ENCODE measurements at regions not wholly inside any gene's neighbourhood (a gene's known extent, or its start where the extent isn't known, plus 50 kb on each side); places are given as distances from the start of the nearest gene placed in this dataset.

GRCh38 chr18:46209161-46209560, 105.0 kb downstream of the HAUS1 start:
- DNase-seq (ENCODE audit: low spot score in 2 of 2) = no peak
- Histone ChIP-seq H3K36me3 (no peaks in the 10 kb centered on the region), H3K27ac (no peak overlapping the region), H3K9me3 (no peaks in the 10 kb centered on the region), H3K27me3 (no peaks in the 10 kb centered on the region), H3K4me3 (no peak overlapping the region), H3K4me1 (peaks cover 0 to 28% (median 7%) of the 10 kb centered on the region in 4 donors)
- TF ChIP-seq CTCF (IDR thresholded peaks at IDR 0.05) (no peak), POLR2A (IDR thresholded peaks at IDR 0.05) (no peak), EP300 (IDR thresholded peaks at IDR 0.05) (no peak)

- TF ChIP-seq EP300 (IDR thresholded peaks at IDR 0.05) = no peak
- no peak for TF ChIP-seq CTCF (IDR thresholded peaks at IDR 0.05)
- TF ChIP-seq POLR2A (IDR thresholded peaks at IDR 0.05) = no peak
- 0 to 2% methylated on average over 1 of the region's 1 CpG for WGBS, 2 donors
- Histone ChIP-seq H3K4me3 (no peak overlapping the region), H3K27me3 (no peaks in the 10 kb centered on the region), H3K4me1 (peaks cover 0 to 30% (median 4%) of the 10 kb centered on the region in 4 donors), H3K9me3 (no peaks in the 10 kb centered on the region), H3K36me3 (peaks cover 0 to 11% (median 0%) of the 10 kb centered on the region in 3 donors), H3K27ac (no peak overlapping the region)
- no peak for DNase-seq (ENCODE audit: low spot score in 2 of 2)
Measured at GRCh38 chr18:46211816-46212215, 107.6 kb downstream of the HAUS1 start.

DNA sequence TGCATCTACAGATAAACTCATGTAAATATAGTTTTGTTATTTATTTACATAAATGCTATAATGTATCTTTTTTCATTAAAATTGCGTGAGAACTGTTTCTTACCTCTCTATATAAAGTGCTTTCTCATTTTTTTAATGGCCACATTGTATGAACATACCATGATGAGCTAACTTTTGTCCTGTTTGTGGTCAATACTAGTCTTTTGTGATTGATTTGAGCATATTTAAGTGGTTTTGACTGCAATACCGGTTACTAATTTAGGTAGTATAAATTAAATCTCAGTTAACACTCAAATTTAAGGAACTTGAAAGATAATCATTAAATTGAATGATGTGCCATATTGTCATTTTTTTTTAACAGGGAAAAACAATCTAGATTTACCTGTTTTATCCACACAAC, 108.2 kb downstream of the HAUS1 start:
- Histone ChIP-seq H3K27ac (no peak overlapping the region), H3K27me3 (no peaks in the 10 kb centered on the region), H3K4me3 (no peak overlapping the region), H3K4me1 (peaks cover 0 to 34% (median 4%) of the 10 kb centered on the region in 4 donors), H3K36me3 (peaks cover 0 to 13% (median 0%) of the 10 kb centered on the region in 3 donors), H3K9me3 (no peaks in the 10 kb centered on the region)
- WGBS, 2 donors = 96% methylated on average over 2 of the region's 2 CpGs
- no peak for DNase-seq (ENCODE audit: low spot score in 2 of 2)
- no peak for TF ChIP-seq EP300 (IDR thresholded peaks at IDR 0.05)

GRCh38 chr18:46213295-46213694, 109.1 kb downstream of the HAUS1 start:
- TF ChIP-seq CTCF (IDR thresholded peaks at IDR 0.05) (peak in 3 of 5 experiments; percentile 12 to 28 (median 22)), POLR2A (IDR thresholded peaks at IDR 0.05) (no peak), EP300 (IDR thresholded peaks at IDR 0.05) (no peak)
- no peaks in the 10 kb centered on the region for H3K27me3 ChIP-seq
- no peak overlapping the region for H3K27ac ChIP-seq
- DNase-seq (ENCODE audit: low spot score in 2 of 2) = no peak
- H3K4me3 ChIP-seq = no peak overlapping the region
- 41 to 48% methylated on average over 3 of the region's 3 CpGs for WGBS, 2 donors
- no peaks in the 10 kb centered on the region for H3K9me3 ChIP-seq
- peaks cover 0 to 13% (median 0%) of the 10 kb centered on the region in 3 donors for H3K36me3 ChIP-seq
- H3K4me1 ChIP-seq = peaks cover 0 to 32% (median 4%) of the 10 kb centered on the region in 4 donors

- no peak for TF ChIP-seq CTCF (IDR thresholded peaks at IDR 0.05)
- no peak for TF ChIP-seq EP300 (IDR thresholded peaks at IDR 0.05)
- no peak for TF ChIP-seq POLR2A (IDR thresholded peaks at IDR 0.05)
- no peaks in the 10 kb centered on the region for H3K9me3 ChIP-seq
- 98 to 100% methylated on average over 1 of the region's 1 CpG for WGBS, 2 donors
- no peaks in the 10 kb centered on the region for H3K27me3 ChIP-seq
- peaks cover 0 to 20% (median 0%) of the 10 kb centered on the region in 3 donors for H3K36me3 ChIP-seq
- no peak overlapping the region for H3K27ac ChIP-seq
- no peak overlapping the region for H3K4me3 ChIP-seq
- no peak for DNase-seq (ENCODE audit: low spot score in 2 of 2)
- peaks cover 0 to 27% (median 4%) of the 10 kb centered on the region in 4 donors for H3K4me1 ChIP-seq
Measured at GRCh38 chr18:46214435-46214834, 110.2 kb downstream of the HAUS1 start.

Data from tibial nerve (tissue), 4 donors.